BJ (cell line): ENCODE measurements at regions not wholly inside any gene's neighbourhood (a gene's known extent, or its start where the extent isn't known, plus 50 kb on each side); places are given as distances from the start of the nearest gene placed in this dataset.

Experiments used
- CTCF ChIA-PET: fragments of 350-600 bp; formaldehyde crosslinking; extraction: SDS; loops from one replicate; lab custom pipeline; 2021; ENCODE audit warnings: antibody characterized with exemption, inconsistent platforms; lab: Yijun Ruan, JAX
- POLR2A ChIA-PET: fragments of 300-600 bp; sonication (Branson Sonifier 250); formaldehyde crosslinking; extraction: SDS; loops from one replicate; lab custom pipeline; 2021; ENCODE audit warnings: antibody characterized with exemption; lab: Charles Lee
- DNase-seq: peaks from one replicate; pipeline ENCODE4 v3.0.0-alpha.2; 2011; ENCODE audit warnings: low read depth
- H3K27me3 ChIP-seq: 2 replicates; pipeline ENCODE4 v1.6.0; 2011; ENCODE audit warnings: low read length; ENCODE audit not compliant: control insufficient read depth, insufficient read depth
- H3K36me3 ChIP-seq: 2 replicates; pipeline ENCODE4 v1.5.1; 2011; ENCODE audit warnings: low read length; ENCODE audit not compliant: control insufficient read depth, insufficient read depth
- H3K4me3 ChIP-seq: 2 replicates; pipeline ENCODE4 v1.5.1; 2011; ENCODE audit warnings: low read depth, mild to moderate bottlenecking, control low read depth, low read length
- TF ChIP-seq, protein P1 (sequence below): IDR thresholded peaks from 2 replicates; pipeline ENCODE4 v1.5.1; 2011; ENCODE audit warnings: low read depth, mild to moderate bottlenecking, control low read depth, inconsistent platforms, low read length, moderate library complexity; ENCODE audit not compliant: insufficient read depth

DNA sequence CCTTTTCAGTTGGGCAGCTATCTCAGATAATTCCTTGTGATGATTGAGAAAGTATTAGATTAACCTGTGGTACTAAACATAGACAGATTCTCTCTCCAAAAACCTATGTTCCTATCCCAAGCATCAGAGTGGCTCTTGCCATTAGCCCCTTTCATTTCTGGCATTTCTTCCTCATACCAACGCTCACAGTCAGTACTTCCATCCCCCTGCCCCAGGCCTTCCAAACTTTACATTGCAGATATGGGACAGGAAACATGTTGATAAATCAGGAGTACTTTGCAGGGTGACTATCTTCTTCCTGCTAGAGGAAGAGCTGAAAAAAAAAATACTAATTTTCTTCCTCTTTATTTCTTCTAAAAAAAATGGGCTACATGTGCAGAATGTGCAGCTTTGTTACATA, 442.6 kb upstream of the RGMB start:
- CTCF ChIA-PET = interaction anchor here (1.3 kb wide), 1 partner anchor 10 kb away, joined by 3 read pairs; no protein-coding TSS in a partner anchor
- Histone ChIP-seq H3K4me3 (no peak overlapping the region), H3K36me3 (no peaks in the 10 kb centered on the region), H3K27me3 (no peaks in the 10 kb centered on the region)
- no peak for DNase-seq
- POLR2A ChIA-PET = no interaction called here
- TF ChIP-seq, protein P1, sequence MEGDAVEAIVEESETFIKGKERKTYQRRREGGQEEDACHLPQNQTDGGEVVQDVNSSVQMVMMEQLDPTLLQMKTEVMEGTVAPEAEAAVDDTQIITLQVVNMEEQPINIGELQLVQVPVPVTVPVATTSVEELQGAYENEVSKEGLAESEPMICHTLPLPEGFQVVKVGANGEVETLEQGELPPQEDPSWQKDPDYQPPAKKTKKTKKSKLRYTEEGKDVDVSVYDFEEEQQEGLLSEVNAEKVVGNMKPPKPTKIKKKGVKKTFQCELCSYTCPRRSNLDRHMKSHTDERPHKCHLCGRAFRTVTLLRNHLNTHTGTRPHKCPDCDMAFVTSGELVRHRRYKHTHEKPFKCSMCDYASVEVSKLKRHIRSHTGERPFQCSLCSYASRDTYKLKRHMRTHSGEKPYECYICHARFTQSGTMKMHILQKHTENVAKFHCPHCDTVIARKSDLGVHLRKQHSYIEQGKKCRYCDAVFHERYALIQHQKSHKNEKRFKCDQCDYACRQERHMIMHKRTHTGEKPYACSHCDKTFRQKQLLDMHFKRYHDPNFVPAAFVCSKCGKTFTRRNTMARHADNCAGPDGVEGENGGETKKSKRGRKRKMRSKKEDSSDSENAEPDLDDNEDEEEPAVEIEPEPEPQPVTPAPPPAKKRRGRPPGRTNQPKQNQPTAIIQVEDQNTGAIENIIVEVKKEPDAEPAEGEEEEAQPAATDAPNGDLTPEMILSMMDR = no peak

DNA sequence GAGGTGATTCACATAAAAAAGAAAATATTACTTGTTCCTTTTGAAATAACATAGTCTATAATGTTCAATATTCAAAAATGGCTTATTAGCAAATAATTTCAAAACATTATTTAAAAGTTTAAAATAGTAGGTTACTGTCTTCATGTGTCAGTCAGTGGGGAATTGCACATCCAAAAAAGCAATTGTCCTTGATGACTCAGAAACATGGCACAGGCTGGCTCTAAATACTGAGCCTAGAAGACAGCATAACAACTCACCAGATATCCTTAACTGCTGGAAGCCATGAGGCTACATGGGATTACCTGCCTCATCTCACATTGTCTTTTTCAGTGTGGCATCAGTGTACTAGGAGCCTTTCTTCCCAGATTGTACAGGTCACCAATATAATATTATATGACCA, 439.5 kb upstream of the RGMB start:
- CTCF ChIA-PET = no interaction called here
- DNase-seq = no peak
- POLR2A ChIA-PET = no interaction called here
- Histone ChIP-seq H3K36me3 (no peaks in the 10 kb centered on the region), H3K27me3 (no peaks in the 10 kb centered on the region), H3K4me3 (no peak overlapping the region)
- TF ChIP-seq, protein P1 = no peak

DNA sequence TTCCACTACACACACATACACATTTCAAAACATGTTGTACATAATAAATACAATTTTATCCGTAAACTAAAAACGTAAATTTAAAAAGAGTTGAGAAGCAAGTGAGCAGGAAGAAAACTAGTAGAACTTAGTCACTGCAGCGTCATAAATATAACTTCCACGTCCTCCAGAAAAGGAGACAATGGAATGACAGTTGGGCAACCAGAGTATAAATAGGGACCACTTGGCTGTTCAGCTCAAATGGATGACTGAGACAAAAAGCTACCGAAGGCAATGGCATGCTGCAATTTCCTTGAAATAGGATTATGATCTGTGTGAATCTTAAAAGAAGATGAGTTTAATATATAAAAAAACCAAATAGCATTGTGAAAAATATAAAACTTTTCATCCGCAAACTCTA, 438.5 kb upstream of the RGMB start:
- TF ChIP-seq, protein P1 = no peak
- H3K36me3 ChIP-seq = no peaks in the 10 kb centered on the region
- POLR2A ChIA-PET = no interaction called here
- no peaks in the 10 kb centered on the region for H3K27me3 ChIP-seq
- no peak for DNase-seq
- no peak overlapping the region for H3K4me3 ChIP-seq
- CTCF ChIA-PET = interaction anchor here (1.2 kb wide), 1 partner anchor 20 kb away, joined by 3 read pairs; no protein-coding TSS in a partner anchor

DNA sequence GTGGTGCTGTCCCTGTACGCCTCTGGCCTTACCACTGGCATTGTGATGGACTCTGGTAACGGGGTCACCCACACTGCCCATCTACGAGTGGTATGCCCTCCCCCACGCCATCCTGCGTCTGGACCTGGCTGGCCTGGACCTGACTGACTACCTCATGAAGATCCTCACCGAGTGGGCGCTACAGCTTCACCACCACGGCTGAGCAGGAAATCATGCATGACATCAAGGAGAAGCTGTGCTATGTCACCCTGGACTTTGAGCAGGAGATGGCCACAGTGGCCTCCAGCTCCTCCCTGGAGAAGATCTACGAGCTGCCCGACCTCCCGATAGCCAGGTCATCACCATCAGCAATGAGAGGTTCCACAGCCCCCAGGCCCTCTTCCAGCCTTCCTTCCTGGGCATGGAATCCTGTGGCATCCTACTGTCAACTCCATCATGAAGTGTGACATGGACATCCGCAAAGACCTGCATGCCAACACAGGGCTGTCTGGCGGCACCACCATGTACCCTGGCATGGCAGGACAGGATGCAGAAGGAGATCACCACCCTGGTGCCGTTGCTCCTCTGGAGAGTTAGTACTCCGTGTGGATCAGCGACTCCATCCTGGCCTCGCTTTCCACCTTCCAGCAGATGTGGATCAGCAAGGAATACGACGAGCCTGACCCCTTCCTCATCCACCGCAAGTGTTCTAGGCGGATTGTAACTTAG, 434.2 kb upstream of the RGMB start:
- CTCF ChIA-PET = no interaction called here

More for the DNA sequence above, 434.2 kb upstream of the RGMB start:
- POLR2A ChIA-PET = no interaction called here
- DNase-seq = no peak
- TF ChIP-seq, protein P1 = no peak
- no peaks in the 10 kb centered on the region for H3K36me3 ChIP-seq
- H3K27me3 ChIP-seq = no peaks in the 10 kb centered on the region
- H3K4me3 ChIP-seq = no peak overlapping the region
